HG03565 (cell line): ENCODE measurements at regions not wholly inside any gene's neighbourhood (a gene's known extent, or its start where the extent isn't known, plus 50 kb on each side); places are given as distances from the start of the nearest gene placed in this dataset.
"Not testable (repeated sequence)": the region's sequence is repeated elsewhere in the genome, so short reads cannot be mapped to it uniquely, and the experiment has no call there.

Experiments
- ATAC-seq: cut with Tn5 transposase; IDR thresholded peaks from one replicate; pipeline ENCODE4 v1.9.1; 2021; ENCODE audit warnings: mild to moderate bottlenecking, moderate library complexity; ENCODE audit not compliant: unreplicated experiment

GRCh38 chr15:31433091-31433490, 106.5 kb downstream of the KLF13 start:
- ATAC-seq = no peak

- ATAC-seq = no peak
Observed at GRCh38 chr15:31433574-31433973, 106.9 kb downstream of the KLF13 start.

GRCh38 chr15:31434275-31434587, 107.6 kb downstream of the KLF13 start:
- no peak for ATAC-seq

GRCh38 chr15:31434588-31435260, 108.1 kb downstream of the KLF13 start:
- ATAC-seq = peak; percentile 29

GRCh38 chr15:31435261-31435911, 108.8 kb downstream of the KLF13 start:
- ATAC-seq = peak; percentile 59

- no peak for ATAC-seq
Observed at GRCh38 chr15:31435912-31436628, 109.4 kb downstream of the KLF13 start.

GRCh38 chr15:31437686-31438085, 111.1 kb downstream of the KLF13 start:
- no peak for ATAC-seq

GRCh38 chr15:31438601-31439265, 112.1 kb downstream of the KLF13 start:
- ATAC-seq = no peak

GRCh38 chr15:31439328-31439727, 112.7 kb downstream of the KLF13 start:
- no peak for ATAC-seq

- ATAC-seq = not testable (repeated sequence)
Observed at GRCh38 chr15:31440216-31440615, 113.6 kb downstream of the KLF13 start.

GRCh38 chr15:31440754-31441311, 114.2 kb downstream of the KLF13 start:
- no peak for ATAC-seq

GRCh38 chr15:31442226-31442625, 115.6 kb downstream of the KLF13 start:
- ATAC-seq = no peak

- no peak for ATAC-seq
Observed at GRCh38 chr15:31442699-31443111, 116.1 kb downstream of the KLF13 start.

- ATAC-seq = no peak
Observed at GRCh38 chr15:31444844-31445243, 118.2 kb downstream of the KLF13 start.

GRCh38 chr15:31446546-31446945, 119.9 kb downstream of the KLF13 start:
- ATAC-seq = no peak

GRCh38 chr15:31447931-31448634, 121.4 kb downstream of the KLF13 start:
- ATAC-seq = no peak

GRCh38 chr15:31448635-31448979, 122.0 kb downstream of the KLF13 start:
- ATAC-seq = no peak

GRCh38 chr15:31452595-31453557, 126.2 kb downstream of the KLF13 start:
- ATAC-seq = no peak

- ATAC-seq = no peak
Observed at GRCh38 chr15:31453558-31454318, 127.1 kb downstream of the KLF13 start.
